Astrocyte (in vitro differentiated cells and primary cell): ENCODE measurements at regions not wholly inside any gene's neighbourhood (a gene's known extent, or its start where the extent isn't known, plus 50 kb on each side); places are given as distances from the start of the nearest gene placed in this dataset.

ENCODE experiments used
- DNase-seq: peaks from one replicate; pipeline ENCODE4 v3.0.0-alpha.2; 2010; ENCODE audit warnings: low read depth
- FAIRE-seq: peaks from 2 replicates; lab custom pipeline; 2011; peaks lifted over from hg19 to GRCh38; lab: Jason Lieb, UNC
- H2AFZ ChIP-seq: 2 replicates; pipeline ENCODE4 v1.6.0; 2012; ENCODE audit warnings: low read depth, low read length, inconsistent platforms
- H3K27ac ChIP-seq: 2 replicates; pipeline ENCODE4 v1.5.1; 2011; ENCODE audit warnings: low read depth, low read length, inconsistent platforms
- H3K27me3 ChIP-seq: 2 replicates; pipeline ENCODE4 v1.6.0; 2011; ENCODE audit warnings: low read length, inconsistent platforms; ENCODE audit not compliant: insufficient read depth
- H3K36me3 ChIP-seq: 2 replicates; pipeline ENCODE4 v1.5.1; 2011; ENCODE audit warnings: low read length, inconsistent platforms; ENCODE audit not compliant: insufficient read depth
- H3K4me1 ChIP-seq: 2 replicates; pipeline ENCODE4 v1.5.1; 2011; ENCODE audit warnings: low read length, inconsistent platforms; ENCODE audit not compliant: insufficient read depth
- H3K4me2 ChIP-seq: 2 replicates; pipeline ENCODE4 v1.6.0; 2012; ENCODE audit warnings: low read length, inconsistent platforms
- H3K4me3 ChIP-seq: 2 replicates; pipeline ENCODE4 v1.5.1; 2011; ENCODE audit warnings: low read depth, mild to moderate bottlenecking, low read length, inconsistent platforms; ENCODE audit not compliant: insufficient read depth
- H3K79me2 ChIP-seq: 2 replicates; pipeline ENCODE4 v1.6.0; 2012; ENCODE audit warnings: mild to moderate bottlenecking, low read length, inconsistent platforms; ENCODE audit not compliant: insufficient read depth
- H3K9ac ChIP-seq: 2 replicates; pipeline ENCODE4 v1.6.0; 2012; ENCODE audit warnings: mild to moderate bottlenecking, low read length, inconsistent platforms
- H3K9me3 ChIP-seq: 2 replicates; pipeline ENCODE4 v1.5.1; 2012; ENCODE audit warnings: low read depth, mild to moderate bottlenecking, low read length, inconsistent platforms; ENCODE audit not compliant: insufficient read depth
- H4K20me1 ChIP-seq: 2 replicates; pipeline ENCODE4 v1.6.0; 2012; ENCODE audit warnings: low read length, inconsistent platforms; ENCODE audit not compliant: insufficient read depth
- H3K27ac Mint-ChIP-seq: one replicate; pipeline ENCODE4 v1.8.0; 2021; ENCODE audit warnings: mild to moderate bottlenecking, mixed read lengths; ENCODE audit not compliant: unreplicated experiment
- H3K27me3 Mint-ChIP-seq: one replicate; pipeline ENCODE4 v1.8.0; 2021; ENCODE audit warnings: low read depth, mixed read lengths; ENCODE audit not compliant: unreplicated experiment
- H3K36me3 Mint-ChIP-seq: one replicate; pipeline ENCODE4 v1.8.0; 2021; ENCODE audit warnings: low read depth, mixed read lengths; ENCODE audit not compliant: unreplicated experiment
- H3K4me1 Mint-ChIP-seq: one replicate; pipeline ENCODE4 v1.8.0; 2021; ENCODE audit warnings: low read depth, mixed read lengths; ENCODE audit not compliant: unreplicated experiment
- H3K4me3 Mint-ChIP-seq: one replicate; pipeline ENCODE4 v1.8.0; 2021; ENCODE audit warnings: mild to moderate bottlenecking, moderate library complexity, mixed read lengths; ENCODE audit not compliant: unreplicated experiment
- H3K9me3 Mint-ChIP-seq: one replicate; pipeline ENCODE4 v1.8.0; 2021; ENCODE audit warnings: mild to moderate bottlenecking, mixed read lengths; ENCODE audit not compliant: unreplicated experiment
- CTCF ChIP-seq: IDR thresholded peaks from 2 replicates; pipeline ENCODE4 v1.5.1; 2011; ENCODE audit warnings: low read depth, mild to moderate bottlenecking, inconsistent platforms, low read length, moderate library complexity; ENCODE audit not compliant: insufficient read depth
- EZH2 ChIP-seq: IDR thresholded peaks from 2 replicates; pipeline ENCODE4 v1.6.1; 2012; ENCODE audit warnings: mild to moderate bottlenecking, low read length, inconsistent platforms; ENCODE audit not compliant: insufficient read depth

- H3K27me3 ChIP-seq: no peaks in the 10 kb centered on the region
- H3K9me3 ChIP-seq: no peaks in the 10 kb centered on the region
- Mint-ChIP-seq H3K9me3 (no peaks in the 10 kb centered on the region), H3K27me3 (peaks cover 4% of the 10 kb centered on the region), H3K36me3 (peaks cover 8% of the 10 kb centered on the region), H3K4me1 (peaks cover 6% of the 10 kb centered on the region), H3K4me3 (no peak overlapping the region), H3K27ac (no peak overlapping the region)
- FAIRE-seq: no peak
- H3K4me3 ChIP-seq: no peak overlapping the region
- H3K36me3 ChIP-seq: no peaks in the 10 kb centered on the region
- TF ChIP-seq CTCF (no peak), EZH2 (no peak)
- no peak for DNase-seq
- no peak overlapping the region for H3K4me2 ChIP-seq
- no peaks in the 10 kb centered on the region for H3K4me1 ChIP-seq
- peaks cover 4% of the 10 kb centered on the region for H4K20me1 ChIP-seq
- no peak overlapping the region for H3K9ac ChIP-seq
- H3K27ac ChIP-seq: no peak overlapping the region
- no peak overlapping the region for H2AFZ ChIP-seq
- no peaks in the 10 kb centered on the region for H3K79me2 ChIP-seq
Observed at GRCh38 chr3:124291008-124291407, 299.1 kb upstream of the ROPN1 start.

GRCh38 chr3:124292329-124292728, 300.4 kb upstream of the ROPN1 start:
- H3K9me3 Mint-ChIP-seq: no peaks in the 10 kb centered on the region
- no peak overlapping the region for H3K4me3 ChIP-seq
- H3K36me3 Mint-ChIP-seq: peaks cover 16% of the 10 kb centered on the region
- H3K9me3 ChIP-seq: no peaks in the 10 kb centered on the region
- no peak overlapping the region for H3K4me2 ChIP-seq
- H3K27ac ChIP-seq: no peak overlapping the region
- H3K36me3 ChIP-seq: no peaks in the 10 kb centered on the region
- H3K79me2 ChIP-seq: no peaks in the 10 kb centered on the region
- no peak overlapping the region for H2AFZ ChIP-seq
- H3K27ac Mint-ChIP-seq: no peak overlapping the region
- H3K9ac ChIP-seq: no peak overlapping the region
- H3K27me3 ChIP-seq: no peaks in the 10 kb centered on the region
- H4K20me1 ChIP-seq: peaks cover 4% of the 10 kb centered on the region
- H3K4me3 Mint-ChIP-seq: no peak overlapping the region
- TF ChIP-seq CTCF (no peak), EZH2 (no peak)
- H3K4me1 ChIP-seq: no peaks in the 10 kb centered on the region
- H3K4me1 Mint-ChIP-seq: peaks cover 8% of the 10 kb centered on the region
- DNase-seq (no peak), FAIRE-seq (no peak)
- H3K27me3 Mint-ChIP-seq: peaks cover 7% of the 10 kb centered on the region

GRCh38 chr3:124293584-124293983, 301.7 kb upstream of the ROPN1 start:
- Histone ChIP-seq H3K27ac (no peak overlapping the region), H4K20me1 (peaks cover 4% of the 10 kb centered on the region), H3K36me3 (no peaks in the 10 kb centered on the region), H3K4me1 (no peaks in the 10 kb centered on the region), H3K9ac (no peak overlapping the region), H3K27me3 (no peaks in the 10 kb centered on the region), H3K4me2 (no peak overlapping the region), H3K9me3 (no peaks in the 10 kb centered on the region), H2AFZ (no peak overlapping the region), H3K79me2 (no peaks in the 10 kb centered on the region), H3K4me3 (no peak overlapping the region)
- DNase-seq: no peak
- no peak overlapping the region for H3K4me3 Mint-ChIP-seq
- H3K27ac Mint-ChIP-seq: peak overlapping the region; percentile 28
- peaks cover 18% of the 10 kb centered on the region for H3K4me1 Mint-ChIP-seq
- no peak for TF ChIP-seq CTCF
- TF ChIP-seq EZH2: no peak
- H3K27me3 Mint-ChIP-seq: peaks cover 7% of the 10 kb centered on the region
- no peak for FAIRE-seq
- peaks cover 13% of the 10 kb centered on the region for H3K36me3 Mint-ChIP-seq
- no peaks in the 10 kb centered on the region for H3K9me3 Mint-ChIP-seq
